Duodenal mucosa (tissue), 2 donors: ENCODE measurements at regions not wholly inside any gene's neighbourhood (a gene's known extent, or its start where the extent isn't known, plus 50 kb on each side); places are given as distances from the start of the nearest gene placed in this dataset.

ENCODE experiments used
- H3K27ac ChIP-seq: one replicate; pipeline ENCODE4 v1.7.0; 2013; ENCODE audit warnings: low read depth, low read length
- H3K27me3 ChIP-seq, 2 donors: one replicate each; pipeline ENCODE4 v1.7.0; 2013; ENCODE audit warnings: low read length in 2 of 2, control low read depth in 1 of 2; ENCODE audit not compliant: insufficient read depth in 2 of 2, control insufficient read depth in 1 of 2
- H3K36me3 ChIP-seq, 2 donors: one replicate each; pipeline ENCODE4 v1.7.0; 2013; ENCODE audit warnings: low read length in 2 of 2, control low read depth in 1 of 2; ENCODE audit not compliant: insufficient read depth in 2 of 2, control insufficient read depth in 1 of 2
- H3K4me1 ChIP-seq, 2 donors: one replicate each; pipeline ENCODE4 v1.7.0; 2013; ENCODE audit warnings: low read length in 2 of 2, control low read depth in 1 of 2; ENCODE audit not compliant: insufficient read depth in 2 of 2, control insufficient read depth in 1 of 2
- H3K4me3 ChIP-seq, 2 donors: one replicate each; pipeline ENCODE4 v1.7.0; 2013; ENCODE audit warnings: low read length in 2 of 2, low read depth in 1 of 2
- H3K9ac ChIP-seq, 2 donors: one replicate each; pipeline ENCODE4 v1.7.0; 2013; ENCODE audit warnings: low read length in 2 of 2, low read depth in 1 of 2
- H3K9me3 ChIP-seq, 2 donors: one replicate each; pipeline ENCODE4 v1.7.0; 2013; ENCODE audit warnings: low read length in 2 of 2, control low read depth in 1 of 2; ENCODE audit not compliant: control insufficient read depth in 1 of 2

DNA sequence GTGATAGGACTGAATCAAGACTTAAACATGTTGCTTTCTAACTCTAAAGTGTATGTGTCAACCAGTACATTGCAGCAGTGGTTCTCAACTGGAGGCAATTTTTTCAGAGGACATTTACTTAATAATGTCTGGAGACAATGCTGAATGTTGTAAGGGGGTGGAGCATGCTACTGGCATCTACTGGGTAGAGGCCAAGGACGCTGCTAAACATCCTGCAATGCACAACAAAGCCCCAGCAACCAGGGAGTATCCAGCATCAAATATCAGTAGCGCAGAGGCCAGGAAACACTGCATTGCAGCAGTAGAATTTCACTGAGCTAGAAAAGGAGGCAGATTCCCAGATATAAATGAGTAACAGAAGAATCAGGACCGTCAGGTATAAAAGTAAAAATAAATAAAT lies 79.8 kb upstream of the GRM7 start:
- H3K27me3 ChIP-seq = no peaks in the 10 kb centered on the region
- H3K4me1 ChIP-seq = no peaks in the 10 kb centered on the region
- H3K27ac ChIP-seq = no peak overlapping the region
- H3K9me3 ChIP-seq = no peaks in the 10 kb centered on the region
- H3K9ac ChIP-seq = no peak overlapping the region
- H3K36me3 ChIP-seq = no peaks in the 10 kb centered on the region
- no peak overlapping the region for H3K4me3 ChIP-seq

DNA sequence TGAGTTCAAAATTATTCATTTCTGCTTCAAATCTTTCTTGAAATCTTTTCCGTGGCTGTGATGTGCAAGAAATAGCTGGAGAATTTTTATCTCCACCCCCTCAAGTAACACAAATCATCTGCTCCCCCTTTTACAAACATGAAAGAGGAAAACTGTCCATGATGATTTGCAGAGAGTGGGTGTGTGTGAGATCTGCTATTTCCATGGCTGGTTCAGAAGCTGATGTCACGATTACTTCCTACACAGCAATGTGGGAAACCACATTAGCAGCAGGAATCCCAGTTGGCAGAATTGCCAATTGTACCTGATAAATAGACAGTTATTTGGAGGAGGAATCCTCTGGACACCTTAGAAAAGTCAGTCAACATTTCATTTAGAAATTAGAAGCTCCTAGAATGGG lies 75.2 kb upstream of the GRM7 start:
- H3K4me3 ChIP-seq = no peak overlapping the region

DNA sequence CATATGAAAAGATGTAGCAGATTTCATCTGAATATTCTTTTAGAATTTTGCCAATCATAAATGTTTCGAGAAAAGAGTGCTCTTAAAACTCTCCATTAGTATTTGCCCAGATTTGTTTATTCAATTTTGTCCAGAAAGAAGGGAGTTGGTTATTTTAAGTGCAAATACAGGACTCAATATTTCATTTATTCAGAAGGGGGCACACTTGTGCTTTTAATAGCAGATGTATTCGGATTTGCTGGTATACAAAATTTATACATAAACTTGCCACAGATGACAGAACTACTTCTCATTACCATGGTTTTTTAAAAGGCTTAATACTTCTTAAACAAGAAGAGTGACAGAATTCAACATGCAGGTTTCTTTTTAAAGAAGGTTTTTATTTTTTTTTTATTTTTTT lies 69.8 kb upstream of the GRM7 start:
- no peaks in the 10 kb centered on the region for H3K36me3 ChIP-seq
- no peak overlapping the region for H3K27ac ChIP-seq
- no peaks in the 10 kb centered on the region for H3K4me1 ChIP-seq
- H3K4me3 ChIP-seq = no peak overlapping the region
- H3K9me3 ChIP-seq = no peaks in the 10 kb centered on the region
- H3K27me3 ChIP-seq = no peaks in the 10 kb centered on the region
- H3K9ac ChIP-seq = no peak overlapping the region

More for the DNA sequence above, 75.2 kb upstream of the GRM7 start:
- H3K27ac ChIP-seq = no peak overlapping the region
- H3K27me3 ChIP-seq = no peaks in the 10 kb centered on the region
- no peaks in the 10 kb centered on the region for H3K9me3 ChIP-seq
- H3K9ac ChIP-seq = no peak overlapping the region
- no peaks in the 10 kb centered on the region for H3K36me3 ChIP-seq
- H3K4me1 ChIP-seq = no peaks in the 10 kb centered on the region

DNA sequence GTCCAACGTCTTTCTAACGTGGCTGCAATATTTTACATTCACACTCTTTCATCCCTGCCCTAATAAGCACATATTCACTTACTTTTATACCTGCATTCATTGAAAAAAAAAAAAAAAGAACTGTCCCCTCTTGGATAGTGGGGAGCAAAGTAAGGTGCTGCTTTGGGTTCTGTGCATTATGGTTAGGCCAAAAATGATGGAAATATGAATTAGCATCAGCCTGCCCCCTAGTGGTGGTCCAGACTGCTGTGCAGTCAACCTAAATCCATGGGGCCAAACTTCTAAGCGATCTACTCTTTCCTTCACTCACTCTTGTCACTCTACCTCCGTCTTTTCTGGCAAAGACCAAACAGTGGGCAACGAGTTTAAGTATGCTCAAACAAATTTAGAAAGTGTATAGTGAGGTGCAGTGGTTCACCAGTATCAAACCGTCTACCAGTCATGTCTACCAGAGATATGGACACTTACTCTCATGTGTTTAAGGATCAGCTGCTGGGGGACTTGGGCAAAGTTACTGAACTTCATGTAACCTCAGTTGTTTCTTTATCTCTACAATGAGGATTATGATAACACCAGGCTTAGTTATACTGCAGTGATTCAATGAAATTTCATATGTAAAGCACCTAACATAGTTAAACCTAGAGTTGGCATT lies 61.5 kb upstream of the GRM7 start:
- no peaks in the 10 kb centered on the region for H3K4me1 ChIP-seq
- H3K27ac ChIP-seq = no peak overlapping the region
- H3K9me3 ChIP-seq = no peaks in the 10 kb centered on the region
- no peak overlapping the region for H3K9ac ChIP-seq
- H3K27me3 ChIP-seq = no peaks in the 10 kb centered on the region
- no peak overlapping the region for H3K4me3 ChIP-seq
- H3K36me3 ChIP-seq = no peaks in the 10 kb centered on the region

DNA sequence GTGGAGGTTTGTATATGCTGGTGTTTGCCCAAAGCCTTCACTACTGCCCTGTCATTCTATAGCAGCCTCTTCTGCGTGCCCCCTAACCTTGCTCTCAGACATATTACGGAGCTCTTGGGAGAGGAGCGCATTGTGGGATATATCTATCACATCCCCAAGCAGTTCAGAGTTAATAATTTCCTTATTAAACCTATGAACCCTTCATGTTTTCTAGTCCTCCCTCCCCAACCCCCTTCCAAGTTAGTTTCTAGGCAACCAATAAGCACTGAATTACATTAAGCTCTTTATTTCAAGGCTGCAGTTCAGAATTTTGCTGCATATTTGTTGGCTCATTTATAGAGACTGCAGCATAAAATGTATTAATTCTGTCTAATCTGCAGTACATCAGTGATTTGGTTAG lies 57.3 kb upstream of the GRM7 start:
- no peaks in the 10 kb centered on the region for H3K36me3 ChIP-seq
- H3K9ac ChIP-seq = no peak overlapping the region
- no peaks in the 10 kb centered on the region for H3K27me3 ChIP-seq
- H3K27ac ChIP-seq = no peak overlapping the region
- no peaks in the 10 kb centered on the region for H3K9me3 ChIP-seq
- no peaks in the 10 kb centered on the region for H3K4me1 ChIP-seq
- no peak overlapping the region for H3K4me3 ChIP-seq

DNA sequence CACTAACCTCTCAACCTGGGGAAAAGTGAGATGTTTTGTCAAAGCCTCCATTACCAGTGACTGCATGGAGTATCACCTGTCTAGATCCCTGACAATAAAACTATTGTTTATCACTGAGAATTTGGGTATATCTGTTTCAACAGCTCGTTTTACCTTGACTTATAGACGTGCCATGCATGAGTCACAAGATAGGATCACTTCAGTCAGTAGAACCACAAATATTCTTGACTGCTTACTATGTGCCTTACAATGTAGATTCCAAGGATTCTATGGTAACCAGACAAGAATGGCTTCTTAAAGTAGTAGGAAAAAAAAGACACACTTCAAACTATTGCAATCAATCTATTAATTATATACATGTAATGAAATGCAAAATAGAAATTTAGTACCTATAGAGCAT lies 55.7 kb upstream of the GRM7 start:
- Histone ChIP-seq H3K36me3 (no peaks in the 10 kb centered on the region), H3K9me3 (no peaks in the 10 kb centered on the region), H3K4me1 (no peaks in the 10 kb centered on the region), H3K27ac (no peak overlapping the region), H3K9ac (no peak overlapping the region), H3K27me3 (no peaks in the 10 kb centered on the region), H3K4me3 (no peak overlapping the region)

DNA sequence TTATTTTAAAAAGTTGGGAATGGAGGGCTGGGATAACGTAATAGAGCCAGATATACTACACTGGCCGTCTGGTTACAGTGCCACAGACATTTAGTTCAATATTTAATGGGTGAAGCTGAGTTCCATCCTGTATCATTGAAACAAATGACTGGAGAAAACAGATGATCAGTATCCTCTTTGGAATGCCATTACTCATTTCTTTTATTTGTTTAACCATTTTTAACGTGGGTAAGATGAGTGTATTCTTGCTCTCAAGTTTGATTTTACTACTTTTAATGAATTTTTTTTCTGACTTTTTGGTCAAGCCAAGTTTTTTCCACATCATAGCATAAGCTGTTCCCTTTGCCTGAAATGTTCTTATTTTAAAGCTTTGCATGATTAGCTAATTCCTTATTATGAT lies 53.9 kb upstream of the GRM7 start:
- Histone ChIP-seq H3K4me1 (no peaks in the 10 kb centered on the region), H3K36me3 (no peaks in the 10 kb centered on the region), H3K27me3 (no peaks in the 10 kb centered on the region), H3K27ac (no peak overlapping the region), H3K9ac (no peak overlapping the region), H3K9me3 (no peaks in the 10 kb centered on the region), H3K4me3 (no peak overlapping the region)

DNA sequence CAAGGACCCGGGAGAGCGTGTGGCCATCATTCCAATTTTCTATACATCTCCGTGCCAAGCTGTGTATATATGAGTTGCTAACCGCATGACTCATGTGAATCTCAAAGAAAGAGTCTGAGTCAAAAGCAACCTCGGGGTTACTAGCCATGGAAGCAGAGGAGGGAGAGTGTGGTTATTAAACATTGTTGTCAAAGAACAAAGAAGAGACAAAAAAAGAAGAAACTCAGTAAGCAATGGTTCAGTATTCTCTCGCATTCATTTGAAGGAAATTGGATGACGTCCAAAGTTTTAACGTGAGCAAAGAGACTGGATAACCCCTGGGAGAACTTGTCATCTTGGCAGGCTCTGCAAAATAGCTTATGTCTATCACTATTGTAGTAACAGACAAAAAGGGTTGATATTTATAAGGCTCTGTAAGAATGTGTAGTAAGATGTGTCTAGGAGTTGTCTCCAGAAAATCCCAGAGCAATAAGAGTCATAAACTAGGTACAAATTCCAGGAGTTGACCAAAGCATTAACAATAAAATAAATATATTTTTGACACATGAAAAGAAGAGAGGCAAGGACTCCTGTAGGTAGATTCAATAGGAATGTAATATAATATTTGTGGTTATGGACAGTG lies 52.8 kb upstream of the GRM7 start:
- H3K4me3 ChIP-seq = no peak overlapping the region
- H3K9me3 ChIP-seq = no peaks in the 10 kb centered on the region
- no peaks in the 10 kb centered on the region for H3K4me1 ChIP-seq
- H3K27ac ChIP-seq = no peak overlapping the region
- no peak overlapping the region for H3K9ac ChIP-seq
- no peaks in the 10 kb centered on the region for H3K27me3 ChIP-seq
- no peaks in the 10 kb centered on the region for H3K36me3 ChIP-seq

DNA sequence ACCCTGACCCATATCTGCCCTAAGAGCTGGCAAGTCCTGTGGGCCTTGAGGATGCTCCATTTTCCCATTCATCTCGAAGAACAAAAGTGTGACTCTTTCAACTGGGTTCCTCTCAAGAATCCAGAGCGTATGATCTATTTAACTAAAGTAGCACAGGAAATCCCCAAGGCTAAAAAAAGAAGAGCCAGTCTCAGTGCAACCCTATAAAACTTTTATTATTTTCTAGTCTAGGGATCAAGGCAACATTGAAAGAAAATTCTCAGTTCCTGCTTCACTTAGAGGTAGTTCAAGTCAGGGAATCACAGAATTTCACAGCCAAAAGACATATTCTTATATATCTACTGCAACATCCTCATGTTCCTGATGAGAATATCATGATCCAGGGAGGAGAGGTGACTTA lies 51.6 kb upstream of the GRM7 start:
- Histone ChIP-seq H3K4me1 (no peaks in the 10 kb centered on the region), H3K36me3 (no peaks in the 10 kb centered on the region), H3K9ac (no peak overlapping the region), H3K4me3 (no peak overlapping the region), H3K27ac (no peak overlapping the region), H3K27me3 (no peaks in the 10 kb centered on the region), H3K9me3 (no peaks in the 10 kb centered on the region)
